Pancreas (tissue), 10 donors: ENCODE measurements at regions not wholly inside any gene's neighbourhood (a gene's known extent, or its start where the extent isn't known, plus 50 kb on each side); places are given as distances from the start of the nearest gene placed in this dataset.

Experiments used
- ATAC-seq, 4 donors: fragments of 200-7000 bp; cut with Tn5 transposase; one replicate each; pipeline versions ENCODE4 v1.8.0 to v1.9.1; 2020; ENCODE audit warnings: mild to moderate bottlenecking in 4 of 4, moderate library complexity in 4 of 4
- DNase-seq, 6 donors: peaks; one replicate each; pipeline ENCODE4 v3.0.0-alpha.2; 2020
- FAIRE-seq: peaks from 2 replicates; lab custom pipeline; 2012; peaks lifted over from hg19 to GRCh38; lab: Jason Lieb, UNC
- H3K27ac ChIP-seq, 4 donors: fragments of 200-600 bp; sonication (generic); 1 replicate in 3 of 4; 2 replicates in 1 of 4; pipeline versions ENCODE4 v1.5.0 to v1.8.0; 2020
- H3K27me3 ChIP-seq, 4 donors: fragments of 200-600 bp; one replicate each; pipeline ENCODE4 v1.8.0; 2021
- H3K36me3 ChIP-seq, 3 donors: fragments of 200-600 bp; sonication (generic) in 1 of 3; one replicate each; pipeline versions ENCODE4 v1.5.0 to v1.8.0; 2020 to 2021
- H3K4me1 ChIP-seq, 3 donors: fragments of 200-600 bp; one replicate each; pipeline ENCODE4 v1.8.0; 2021
- H3K4me3 ChIP-seq, 4 donors: fragments of 200-600 bp; sonication (generic) in 2 of 4; one replicate each; pipeline versions ENCODE4 v1.5.0 to v1.8.0; 2020 to 2021
- H3K9me3 ChIP-seq, 4 donors: fragments of 200-600 bp; one replicate each; pipeline ENCODE4 v1.8.0; 2021
- WGBS, 2 donors: extraction: QIAGEN DNeasy Blood & Tissue Kit; methylation state at CpG; one replicate each; pipeline ENCODE4 v1.1.7; 2013; 5-methylcytosine and 5-hydroxymethylcytosine counted together
- intact Hi-C, 3 donors: fragments of 100-400 bp; cut with DNase I; formaldehyde crosslinking; loops; one replicate each; pipeline versions ENCODE4 v1.11.1 to v1.14.2; 2022
- TF ChIP-seq, protein P1 (sequence below), 4 donors: fragments of 200-600 bp; sonication (generic) in 3 of 4; IDR thresholded peaks; one replicate each; pipeline versions ENCODE4 v1.5.0 to v1.8.0; 2021; ENCODE audit warnings: antibody characterized with exemption in 4 of 4
- donor health status: healthy with polysubstance abuse.
- donor health status: DM: no; HTN: no; CAD: no; lungs with moderate emphysema.
- donor health status: DM: no; HTN: no; CAD: no.
- donor health status: control.
- donor health status: control.
- donor health status: Bipolar disorder and iron deficiency.
- donor health status: DM: yes; HTN: yes; CAD: no.
- donor health status: DM: no; HTN: no; CAD: no.
- donor health status: DM: no; HTN: no; CAD: no.
- donor health status: DM: yes; HTN: yes; CAD: no.

DNA sequence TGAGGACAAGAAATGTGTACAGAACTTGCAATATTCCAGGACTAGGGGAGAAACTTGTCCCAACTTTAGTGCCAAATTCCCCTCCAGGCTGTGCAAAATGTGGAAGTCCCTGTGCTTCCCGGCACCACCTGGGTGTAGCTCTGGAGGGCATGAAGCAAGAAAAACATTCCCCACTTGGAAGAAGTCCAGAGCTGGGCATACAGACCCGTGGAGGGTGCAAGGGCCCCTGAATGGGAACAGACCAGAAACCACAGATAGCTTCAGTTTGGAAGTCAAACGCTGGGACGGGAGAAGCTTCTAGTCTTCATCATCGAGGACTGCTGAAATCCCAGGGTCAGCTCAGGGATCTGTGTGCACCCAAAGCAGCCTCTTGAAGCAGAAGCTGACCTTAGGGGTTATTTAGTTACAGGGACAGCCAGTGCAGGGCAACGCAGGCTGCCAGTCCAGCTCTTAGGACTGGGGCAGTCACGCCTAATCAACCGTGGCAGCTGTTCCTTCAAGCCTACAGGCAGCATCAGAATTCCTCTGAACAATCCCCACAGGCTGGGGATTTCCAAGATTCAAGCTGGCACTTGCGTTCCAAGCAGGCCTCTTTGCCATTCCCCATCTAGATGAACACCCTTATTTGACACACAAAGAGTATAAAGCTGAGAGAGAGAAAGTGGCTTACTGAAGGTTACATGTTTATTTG is 269.4 kb downstream of the LOXHD1 start:
- H3K9me3 ChIP-seq, result no peaks in the 10 kb centered on the region
- DNase-seq, result no peak
- 46 to 53% methylated on average over 9 of the region's 9 CpGs for WGBS, 2 donors
- no peaks in the 10 kb centered on the region for H3K36me3 ChIP-seq
- no peak for FAIRE-seq
- H3K27me3 ChIP-seq, result no peaks in the 10 kb centered on the region
- peak in 2 of 4 donors; percentile 46 to 59 for ATAC-seq
- intact Hi-C loops, result no loop called here
- no peak overlapping the region for H3K27ac ChIP-seq
- TF ChIP-seq, protein P1, sequence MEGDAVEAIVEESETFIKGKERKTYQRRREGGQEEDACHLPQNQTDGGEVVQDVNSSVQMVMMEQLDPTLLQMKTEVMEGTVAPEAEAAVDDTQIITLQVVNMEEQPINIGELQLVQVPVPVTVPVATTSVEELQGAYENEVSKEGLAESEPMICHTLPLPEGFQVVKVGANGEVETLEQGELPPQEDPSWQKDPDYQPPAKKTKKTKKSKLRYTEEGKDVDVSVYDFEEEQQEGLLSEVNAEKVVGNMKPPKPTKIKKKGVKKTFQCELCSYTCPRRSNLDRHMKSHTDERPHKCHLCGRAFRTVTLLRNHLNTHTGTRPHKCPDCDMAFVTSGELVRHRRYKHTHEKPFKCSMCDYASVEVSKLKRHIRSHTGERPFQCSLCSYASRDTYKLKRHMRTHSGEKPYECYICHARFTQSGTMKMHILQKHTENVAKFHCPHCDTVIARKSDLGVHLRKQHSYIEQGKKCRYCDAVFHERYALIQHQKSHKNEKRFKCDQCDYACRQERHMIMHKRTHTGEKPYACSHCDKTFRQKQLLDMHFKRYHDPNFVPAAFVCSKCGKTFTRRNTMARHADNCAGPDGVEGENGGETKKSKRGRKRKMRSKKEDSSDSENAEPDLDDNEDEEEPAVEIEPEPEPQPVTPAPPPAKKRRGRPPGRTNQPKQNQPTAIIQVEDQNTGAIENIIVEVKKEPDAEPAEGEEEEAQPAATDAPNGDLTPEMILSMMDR (IDR thresholded peaks at IDR 0.05), result no peak
- H3K4me1 ChIP-seq, result no peaks in the 10 kb centered on the region
- no peak overlapping the region for H3K4me3 ChIP-seq

DNA sequence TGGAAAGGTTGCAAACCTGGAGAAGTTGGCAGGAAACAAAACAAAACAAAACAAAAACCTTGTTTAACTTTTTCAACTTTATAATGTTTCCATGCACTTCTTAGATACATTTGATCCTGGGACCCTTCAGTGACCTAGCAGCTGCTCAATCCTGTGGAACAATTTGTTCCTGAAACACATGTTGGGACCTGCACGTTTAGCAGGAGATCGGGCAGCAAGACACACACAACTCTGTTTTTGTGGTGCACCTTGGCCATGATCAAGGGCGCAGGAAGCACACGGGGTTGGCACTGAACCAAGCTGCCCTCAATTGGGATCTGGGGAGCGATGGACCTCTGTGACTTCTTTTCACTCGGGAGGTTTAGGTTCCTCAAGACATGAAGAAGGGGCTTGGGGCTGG is 268.7 kb downstream of the LOXHD1 start:
- no peaks in the 10 kb centered on the region for H3K9me3 ChIP-seq
- WGBS, 2 donors, result 57 to 73% methylated on average over 6 of the region's 6 CpGs
- no peak overlapping the region for H3K4me3 ChIP-seq
- no peaks in the 10 kb centered on the region for H3K27me3 ChIP-seq
- ATAC-seq (no peak), DNase-seq (no peak), FAIRE-seq (no peak)
- no peaks in the 10 kb centered on the region for H3K4me1 ChIP-seq
- intact Hi-C loops, result no loop called here
- H3K36me3 ChIP-seq, result no peaks in the 10 kb centered on the region
- no peak overlapping the region for H3K27ac ChIP-seq
- TF ChIP-seq, protein P1 (IDR thresholded peaks at IDR 0.05), result no peak

DNA sequence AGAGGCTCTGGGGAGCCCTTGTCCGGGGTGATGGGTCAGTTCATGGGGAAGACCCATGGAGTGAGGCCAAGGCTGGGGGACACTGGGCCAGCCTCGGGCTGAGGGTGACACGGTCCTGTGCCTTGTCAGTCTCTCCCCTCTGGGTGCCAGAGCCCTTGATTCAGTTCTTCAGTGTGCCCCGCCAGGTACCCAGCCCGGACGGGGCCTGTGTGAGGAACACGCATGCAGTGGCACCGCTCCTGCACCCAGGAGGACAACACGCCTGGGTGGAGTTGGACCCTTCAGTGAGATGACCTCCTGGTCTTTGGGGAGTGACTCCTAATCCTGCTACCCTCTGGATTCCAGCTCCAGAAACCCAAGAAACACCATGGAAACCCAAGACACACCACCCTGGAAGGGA is 264.4 kb downstream of the LOXHD1 start:
- DNase-seq, result no peak
- ATAC-seq, result no peak
- Histone ChIP-seq H3K27me3 (no peaks in the 10 kb centered on the region), H3K4me1 (no peaks in the 10 kb centered on the region), H3K4me3 (no peak overlapping the region), H3K9me3 (no peaks in the 10 kb centered on the region), H3K36me3 (no peaks in the 10 kb centered on the region), H3K27ac (no peak overlapping the region)
- intact Hi-C loops, result no loop called here
- no peak for FAIRE-seq
- WGBS, 2 donors, result 88 to 97% methylated on average over 9 of the region's 9 CpGs
- TF ChIP-seq, protein P1 (IDR thresholded peaks at IDR 0.05), result no peak

DNA sequence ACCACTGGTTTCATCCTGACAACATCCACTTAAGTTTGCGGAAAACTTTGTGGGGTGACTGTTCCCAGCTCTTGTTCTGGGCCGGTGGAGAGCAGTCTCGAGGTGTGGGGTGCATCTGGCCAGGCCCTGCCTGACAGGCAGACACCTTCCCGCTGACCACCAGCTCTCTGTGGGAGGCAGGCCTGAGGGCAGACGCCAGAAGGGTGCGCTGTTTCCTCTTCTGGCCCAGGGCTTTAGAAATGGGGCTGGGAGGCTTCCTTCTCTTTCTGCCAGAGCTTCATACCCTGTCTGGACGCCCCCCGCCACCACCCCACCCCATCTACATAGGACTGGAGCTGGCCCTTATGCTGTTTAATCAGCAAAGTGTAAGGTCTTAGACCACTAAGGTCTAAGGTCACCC is 263.8 kb downstream of the LOXHD1 start:
- no peaks in the 10 kb centered on the region for H3K4me1 ChIP-seq
- no peak overlapping the region for H3K27ac ChIP-seq
- intact Hi-C loops, result no loop called here
- TF ChIP-seq, protein P1 (IDR thresholded peaks at IDR 0.05), result no peak
- no peak overlapping the region for H3K4me3 ChIP-seq
- FAIRE-seq, result no peak
- H3K36me3 ChIP-seq, result no peaks in the 10 kb centered on the region
- no peaks in the 10 kb centered on the region for H3K27me3 ChIP-seq
- 70 to 82% methylated on average over 8 of the region's 8 CpGs for WGBS, 2 donors
- no peak for DNase-seq
- no peaks in the 10 kb centered on the region for H3K9me3 ChIP-seq
- ATAC-seq, result no peak

DNA sequence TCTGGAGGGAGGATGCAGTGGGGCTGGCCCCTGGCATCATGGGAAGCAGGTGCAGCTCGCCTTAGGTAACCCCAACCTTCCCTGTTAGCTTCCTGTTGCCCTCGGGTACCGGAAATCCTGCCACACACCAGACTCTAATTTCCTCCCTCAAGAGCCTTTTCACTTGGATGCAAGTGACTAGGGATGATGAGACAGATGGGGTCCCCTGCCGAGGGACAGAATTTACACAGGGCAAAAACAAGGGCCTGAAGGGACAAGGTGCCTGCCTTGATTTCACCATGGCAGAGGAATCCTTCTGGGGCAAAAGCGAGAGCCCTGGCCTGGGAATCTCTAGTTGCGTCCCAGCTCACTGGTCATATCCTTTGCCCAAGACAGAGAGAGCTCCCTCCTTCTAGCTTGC is 263.1 kb downstream of the LOXHD1 start:
- H3K27me3 ChIP-seq, result no peaks in the 10 kb centered on the region
- WGBS, 2 donors, result 73 to 85% methylated on average over 6 of the region's 6 CpGs
- ATAC-seq, result no peak
- H3K4me3 ChIP-seq, result no peak overlapping the region
- no peak for DNase-seq
- no peaks in the 10 kb centered on the region for H3K36me3 ChIP-seq
- no peak overlapping the region for H3K27ac ChIP-seq
- H3K9me3 ChIP-seq, result no peaks in the 10 kb centered on the region
- intact Hi-C loops, result no loop called here
- no peaks in the 10 kb centered on the region for H3K4me1 ChIP-seq
- no peak for FAIRE-seq
- TF ChIP-seq, protein P1 (IDR thresholded peaks at IDR 0.05), result no peak
